OCI-LY3 (cell line): ENCODE measurements at regions not wholly inside any gene's neighbourhood (a gene's known extent, or its start where the extent isn't known, plus 50 kb on each side); places are given as distances from the start of the nearest gene placed in this dataset.

Experiments used
- H2AFZ ChIP-seq: fragments of 200-600, 300-600 bp; shearing (Covaris generic); 2 replicates; pipeline ENCODE4 v1.6.0; 2014; ENCODE audit warnings: antibody characterized with exemption, low read depth, low read length
- H3K27ac ChIP-seq: fragments of 200-600, 300-600 bp; sonication (generic); 2 replicates; pipeline ENCODE4 v1.5.1; 2014; ENCODE audit warnings: mild to moderate bottlenecking, low read length, moderate library complexity, mixed read lengths
- H3K27me3 ChIP-seq: fragments of 200-600, 300-600 bp; sonication (generic); 2 replicates; pipeline ENCODE4 v1.6.1; 2014; ENCODE audit warnings: low read depth, low read length, mixed read lengths
- H3K36me3 ChIP-seq: fragments of 200-600, 300-600 bp; sonication (generic); replicated peaks from 2 replicates; pipeline ENCODE3; 2014; ENCODE audit warnings: low read depth, low read length, mixed read lengths
- H3K4me1 ChIP-seq: fragments of 300-600, 200-600 bp; sonication (generic); 2 replicates; pipeline ENCODE4 v1.6.1; 2014; ENCODE audit warnings: low read length, mixed read lengths
- H3K4me2 ChIP-seq: fragments of 200-600, 300-600 bp; sonication (generic); 2 replicates; pipeline ENCODE4 v1.6.1; 2014; ENCODE audit warnings: low read length, mixed read lengths
- H3K4me3 ChIP-seq: fragments of 300-600, 200-600 bp; sonication (generic); 2 replicates; pipeline ENCODE4 v1.5.1; 2014; ENCODE audit warnings: antibody characterized with exemption, mild to moderate bottlenecking, low read length, moderate library complexity
- H3K79me2 ChIP-seq: fragments of 300-600, 200-600 bp; shearing (Covaris generic); 2 replicates; pipeline ENCODE4 v1.6.1; 2014; ENCODE audit warnings: mild to moderate bottlenecking, low read length, mixed read lengths
- H3K9ac ChIP-seq: fragments of 300-600, 200-600 bp; shearing (Covaris generic); 2 replicates; pipeline ENCODE4 v1.6.0; 2014; ENCODE audit warnings: mild to moderate bottlenecking, low read length, moderate library complexity
- H3K9me3 ChIP-seq: fragments of 200-600, 300-600 bp; shearing (Covaris generic); 2 replicates; pipeline ENCODE4 v1.6.1; 2014; ENCODE audit warnings: low read length, mixed read lengths; ENCODE audit not compliant: insufficient read depth
- H4K20me1 ChIP-seq: fragments of 200-600, 300-600 bp; sonication (generic); 2 replicates; pipeline ENCODE4 v1.6.1; 2016; ENCODE audit warnings: low read length, mixed read lengths; ENCODE audit not compliant: insufficient read depth
- CTCF ChIP-seq: fragments of 200-600, 300-600 bp; sonication (generic); IDR thresholded peaks from 2 replicates; pipeline ENCODE4 v1.5.1; 2014; ENCODE audit warnings: antibody characterized with exemption, low read length, low read depth
- EZH2phosphoT487 ChIP-seq: fragments of 200-600 bp; shearing (Covaris generic); IDR thresholded peaks from 2 replicates; pipeline ENCODE4 v1.6.1; 2018; ENCODE audit warnings: antibody characterized with exemption, mixed run types, low read depth

GRCh38 chr1:82086739-82087138, 286.0 kb downstream of the ADGRL2 start:
- H4K20me1 ChIP-seq, result no peaks in the 10 kb centered on the region
- no peak overlapping the region for H3K27ac ChIP-seq
- H3K27me3 ChIP-seq, result no peaks in the 10 kb centered on the region
- no peaks in the 10 kb centered on the region for H3K79me2 ChIP-seq
- H3K9ac ChIP-seq, result no peak overlapping the region
- no peaks in the 10 kb centered on the region for H3K9me3 ChIP-seq
- TF ChIP-seq EZH2phosphoT487, result no peak
- TF ChIP-seq CTCF, result no peak
- H3K36me3 ChIP-seq, result no peaks in the 10 kb centered on the region
- no peak overlapping the region for H3K4me2 ChIP-seq
- no peaks in the 10 kb centered on the region for H3K4me1 ChIP-seq
- no peak overlapping the region for H2AFZ ChIP-seq
- no peak overlapping the region for H3K4me3 ChIP-seq

- Histone ChIP-seq H3K36me3 (no peaks in the 10 kb centered on the region), H3K9ac (no peak overlapping the region), H3K79me2 (no peaks in the 10 kb centered on the region), H2AFZ (no peak overlapping the region), H3K4me1 (no peaks in the 10 kb centered on the region), H3K4me3 (no peak overlapping the region), H3K27me3 (no peaks in the 10 kb centered on the region), H4K20me1 (no peaks in the 10 kb centered on the region), H3K27ac (no peak overlapping the region), H3K9me3 (no peaks in the 10 kb centered on the region), H3K4me2 (no peak overlapping the region)
- TF ChIP-seq CTCF (no peak), EZH2phosphoT487 (no peak)
Observed at GRCh38 chr1:82079607-82080006, 278.9 kb downstream of the ADGRL2 start.

GRCh38 chr1:82073659-82074058, 272.9 kb downstream of the ADGRL2 start:
- Histone ChIP-seq H4K20me1 (no peaks in the 10 kb centered on the region), H3K27me3 (no peaks in the 10 kb centered on the region), H3K36me3 (no peaks in the 10 kb centered on the region), H3K27ac (no peak overlapping the region), H2AFZ (no peak overlapping the region), H3K4me1 (no peaks in the 10 kb centered on the region), H3K4me3 (no peak overlapping the region), H3K9ac (no peak overlapping the region), H3K79me2 (no peaks in the 10 kb centered on the region), H3K9me3 (no peaks in the 10 kb centered on the region), H3K4me2 (no peak overlapping the region)
- no peak for TF ChIP-seq CTCF
- TF ChIP-seq EZH2phosphoT487, result no peak

GRCh38 chr1:82073071-82073470, 272.3 kb downstream of the ADGRL2 start:
- H3K4me1 ChIP-seq, result no peaks in the 10 kb centered on the region
- H3K4me2 ChIP-seq, result no peak overlapping the region
- no peaks in the 10 kb centered on the region for H3K27me3 ChIP-seq
- H3K9ac ChIP-seq, result no peak overlapping the region
- no peaks in the 10 kb centered on the region for H3K79me2 ChIP-seq
- TF ChIP-seq CTCF (no peak), EZH2phosphoT487 (no peak)
- no peak overlapping the region for H3K4me3 ChIP-seq
- H3K36me3 ChIP-seq, result no peaks in the 10 kb centered on the region
- no peak overlapping the region for H3K27ac ChIP-seq
- no peak overlapping the region for H2AFZ ChIP-seq
- no peaks in the 10 kb centered on the region for H4K20me1 ChIP-seq
- H3K9me3 ChIP-seq, result no peaks in the 10 kb centered on the region
